Epithelial cell of esophagus (primary cell): ENCODE measurements at regions not wholly inside any gene's neighbourhood (a gene's known extent, or its start where the extent isn't known, plus 50 kb on each side); places are given as distances from the start of the nearest gene placed in this dataset.

Experiments used
- DNase-seq: peaks from one replicate; pipeline ENCODE4 v3.0.0; 2010; ENCODE audit warnings: low read depth
- H3K4me3 ChIP-seq: 2 replicates; pipeline ENCODE4 v1.5.1; 2011; ENCODE audit warnings: mild to moderate bottlenecking, low read length, control low read depth
- TF ChIP-seq, protein P1 (sequence below): IDR thresholded peaks from 2 replicates; pipeline ENCODE4 v1.5.1; 2011; ENCODE audit warnings: low read depth, mild to moderate bottlenecking, low read length, control low read depth, inconsistent platforms; ENCODE audit not compliant: insufficient read depth; ENCODE audit errors: missing control alignments

DNA sequence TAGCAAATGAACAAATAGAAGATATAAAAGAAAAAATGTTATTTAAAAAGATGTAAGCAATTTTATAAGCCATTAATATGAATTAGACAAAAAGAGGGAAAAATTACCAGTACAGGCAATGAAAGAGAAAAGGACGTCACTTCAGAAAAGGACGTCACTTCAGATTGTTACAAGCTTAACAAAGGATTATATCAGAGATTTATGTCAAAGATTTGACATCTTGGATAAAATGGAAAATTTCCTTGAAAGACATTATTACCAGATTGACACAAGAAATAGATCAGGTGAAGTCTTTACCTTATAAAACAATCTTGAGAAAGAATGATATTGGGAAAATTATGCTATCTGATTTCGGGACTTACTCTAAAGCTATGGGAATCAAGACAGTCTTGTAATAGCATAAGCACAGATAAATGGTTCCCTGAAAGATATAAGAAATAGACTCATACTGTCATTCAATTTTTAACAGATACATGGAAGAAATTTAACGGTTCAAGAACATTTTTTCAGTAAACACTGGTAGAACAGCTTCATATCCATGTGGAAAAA is 625.4 kb upstream of the EDIL3 start:
- TF ChIP-seq, protein P1, sequence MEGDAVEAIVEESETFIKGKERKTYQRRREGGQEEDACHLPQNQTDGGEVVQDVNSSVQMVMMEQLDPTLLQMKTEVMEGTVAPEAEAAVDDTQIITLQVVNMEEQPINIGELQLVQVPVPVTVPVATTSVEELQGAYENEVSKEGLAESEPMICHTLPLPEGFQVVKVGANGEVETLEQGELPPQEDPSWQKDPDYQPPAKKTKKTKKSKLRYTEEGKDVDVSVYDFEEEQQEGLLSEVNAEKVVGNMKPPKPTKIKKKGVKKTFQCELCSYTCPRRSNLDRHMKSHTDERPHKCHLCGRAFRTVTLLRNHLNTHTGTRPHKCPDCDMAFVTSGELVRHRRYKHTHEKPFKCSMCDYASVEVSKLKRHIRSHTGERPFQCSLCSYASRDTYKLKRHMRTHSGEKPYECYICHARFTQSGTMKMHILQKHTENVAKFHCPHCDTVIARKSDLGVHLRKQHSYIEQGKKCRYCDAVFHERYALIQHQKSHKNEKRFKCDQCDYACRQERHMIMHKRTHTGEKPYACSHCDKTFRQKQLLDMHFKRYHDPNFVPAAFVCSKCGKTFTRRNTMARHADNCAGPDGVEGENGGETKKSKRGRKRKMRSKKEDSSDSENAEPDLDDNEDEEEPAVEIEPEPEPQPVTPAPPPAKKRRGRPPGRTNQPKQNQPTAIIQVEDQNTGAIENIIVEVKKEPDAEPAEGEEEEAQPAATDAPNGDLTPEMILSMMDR, result no peak
- no peak for DNase-seq
- H3K4me3 ChIP-seq, result no peak overlapping the region

DNA sequence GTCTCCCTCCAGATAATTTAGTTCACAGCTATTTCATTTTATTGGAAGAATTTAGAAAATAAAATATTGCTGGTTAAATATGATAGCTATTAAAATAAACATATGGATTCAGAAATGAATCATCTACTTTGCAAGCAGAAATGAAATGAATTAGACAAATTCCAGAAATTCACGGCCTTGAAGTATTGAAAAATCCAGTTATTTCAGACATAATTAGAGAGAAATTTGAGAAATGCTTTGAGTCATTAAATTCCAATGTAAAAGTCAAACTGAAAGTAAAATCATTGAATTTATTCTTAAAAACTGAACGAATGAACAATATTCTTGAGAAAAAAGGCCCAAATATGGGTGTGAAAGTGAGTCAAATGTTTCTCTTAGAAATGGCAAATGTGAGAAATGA is 632.6 kb upstream of the EDIL3 start:
- no peak for DNase-seq
- TF ChIP-seq, protein P1, result no peak
- no peak overlapping the region for H3K4me3 ChIP-seq

DNA sequence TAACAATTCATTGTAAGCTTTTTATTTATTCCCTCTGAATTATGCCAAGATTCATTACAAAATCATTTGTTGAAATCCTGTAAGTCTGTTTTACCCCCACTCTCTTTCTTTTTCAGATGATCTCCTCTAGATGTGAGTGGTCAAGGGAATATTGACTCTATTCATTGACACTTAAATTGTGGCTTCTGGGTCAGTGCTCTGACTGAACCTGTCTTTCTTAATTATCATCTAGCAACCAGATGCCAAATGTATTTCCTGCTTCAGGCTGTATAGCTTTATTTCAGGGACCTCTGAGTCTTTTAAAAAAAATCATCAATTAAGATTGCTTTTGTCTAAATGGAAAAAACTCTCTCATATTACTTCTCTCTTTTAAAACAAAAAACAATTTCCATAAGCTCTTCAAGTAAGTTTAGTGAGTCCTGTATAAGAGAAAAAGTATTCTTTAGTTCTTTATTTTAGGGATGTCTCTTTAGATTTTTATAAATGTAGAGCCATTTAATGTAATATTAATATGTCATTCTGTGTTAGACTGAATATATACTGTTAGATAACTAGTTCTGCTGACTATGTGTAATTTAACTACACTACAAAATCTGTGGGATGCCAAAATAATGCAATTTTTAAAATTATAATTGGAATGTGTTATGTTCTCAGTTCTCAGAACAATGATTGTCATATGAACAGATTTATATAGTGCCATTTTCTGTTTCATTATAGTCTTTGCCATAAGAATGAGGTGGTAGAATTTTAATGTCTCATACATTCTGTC is 645.8 kb upstream of the EDIL3 start:
- TF ChIP-seq, protein P1, result no peak
- H3K4me3 ChIP-seq, result no peak overlapping the region

DNA sequence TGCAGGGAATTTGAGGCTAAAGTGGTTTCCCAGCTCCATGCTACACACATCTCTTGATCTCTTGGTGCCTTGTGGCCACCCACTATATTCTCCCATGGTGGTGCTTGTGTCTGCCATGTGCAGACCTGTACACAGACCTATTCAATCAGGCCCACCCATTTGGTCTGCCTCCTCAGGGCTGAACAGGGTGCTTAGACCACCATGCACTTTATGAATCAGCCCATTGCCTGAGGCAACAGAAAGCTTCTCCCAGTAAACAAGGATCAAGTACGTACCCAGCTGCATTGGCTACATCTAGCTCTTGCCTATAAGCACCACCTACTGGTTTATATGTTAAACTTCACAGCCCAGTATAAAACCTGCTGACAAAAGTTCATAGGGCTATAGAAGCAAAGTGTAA is 664.3 kb upstream of the EDIL3 start:
- TF ChIP-seq, protein P1, result peak; percentile 57
- DNase-seq, result peak; percentile 64
- H3K4me3 ChIP-seq, result no peak overlapping the region

More for the DNA sequence above, 645.8 kb upstream of the EDIL3 start:
- no peak for DNase-seq

DNA sequence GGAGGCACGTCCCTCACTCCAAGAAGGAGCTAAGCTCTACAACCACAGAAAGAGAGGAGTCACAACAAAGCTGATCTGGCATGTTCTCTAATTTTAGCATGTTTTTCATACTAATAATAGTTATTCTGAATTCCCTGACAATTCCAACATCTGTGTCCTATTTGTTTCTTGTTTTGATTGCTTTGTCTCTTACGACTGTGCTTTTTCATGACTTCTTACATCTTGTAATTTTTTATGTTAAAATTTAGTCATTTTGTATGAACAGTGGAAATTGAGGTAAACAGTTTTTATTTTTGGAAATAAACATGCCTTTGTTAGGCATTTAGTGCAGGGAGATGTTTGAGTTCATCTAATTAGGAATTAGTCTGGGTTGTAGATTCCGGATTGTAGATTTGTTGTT is 668.1 kb upstream of the EDIL3 start:
- DNase-seq, result no peak
- H3K4me3 ChIP-seq, result no peak overlapping the region
- TF ChIP-seq, protein P1, result no peak

DNA sequence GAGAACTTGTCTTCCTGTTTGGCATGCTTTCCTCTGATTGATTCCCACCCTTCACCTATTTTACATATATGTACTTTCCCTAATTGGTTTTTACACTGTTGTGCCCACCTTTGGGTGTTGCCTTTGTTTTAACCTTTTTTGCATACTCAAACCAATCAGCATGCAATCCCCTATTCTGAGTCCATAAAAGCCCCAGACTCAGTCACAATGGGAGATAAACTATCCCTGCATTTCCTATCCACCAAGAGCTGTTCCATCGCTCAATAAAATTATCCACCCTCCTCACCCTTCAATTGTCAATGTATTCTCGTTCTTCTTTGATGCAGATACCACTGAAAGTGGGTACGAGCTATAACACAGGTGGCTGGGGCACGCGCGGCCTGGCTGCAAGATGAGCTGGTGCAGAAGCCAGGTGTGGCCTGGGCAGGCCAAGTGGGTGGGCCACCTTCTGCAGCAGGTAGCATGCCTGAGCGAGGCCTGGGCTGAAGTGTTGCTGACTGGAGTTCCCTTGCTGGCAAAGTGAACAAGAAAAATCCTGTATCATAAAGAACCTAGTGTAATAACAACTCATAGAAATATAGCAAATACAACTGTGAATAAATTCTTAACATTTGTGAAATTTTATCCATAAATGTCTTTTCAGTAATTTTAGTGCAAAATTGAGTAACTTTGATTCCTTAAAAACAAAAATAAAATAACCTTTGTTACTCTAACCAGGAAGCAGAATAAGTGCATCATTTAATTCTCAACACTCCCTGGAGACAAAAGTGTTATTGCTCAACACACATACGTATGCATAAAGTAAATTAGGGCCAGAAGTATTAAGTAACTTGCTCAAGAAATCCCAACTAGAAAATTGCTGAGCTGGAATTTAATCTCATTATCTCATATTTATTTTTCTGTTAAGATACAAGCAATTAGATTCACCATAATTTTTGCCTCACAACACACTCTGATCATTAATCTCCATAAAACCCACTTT is 685.3 kb upstream of the EDIL3 start:
- TF ChIP-seq, protein P1, result no peak
- H3K4me3 ChIP-seq, result no peak overlapping the region
- DNase-seq, result peak; percentile 33
